KMS-11 (cell line): ENCODE measurements at regions not wholly inside any gene's neighbourhood (a gene's known extent, or its start where the extent isn't known, plus 50 kb on each side); places are given as distances from the start of the nearest gene placed in this dataset.

ENCODE experiments used
- H2AFZ ChIP-seq: fragments of 200-600 bp; sonication (generic); 2 replicates; pipeline ENCODE4 v1.6.1; 2016; ENCODE audit warnings: antibody characterized with exemption, mixed run types, low read depth
- H3K27ac ChIP-seq: fragments of 200-600 bp; sonication (generic); 2 replicates; pipeline ENCODE4 v1.6.1; 2016; ENCODE audit warnings: mild to moderate bottlenecking, mixed run types
- H3K27me3 ChIP-seq: fragments of 200-600 bp; sonication (generic); 2 replicates; pipeline ENCODE4 v1.6.1; 2017; ENCODE audit warnings: mild to moderate bottlenecking, low read depth, mixed run types, moderate library complexity; ENCODE audit not compliant: insufficient read depth
- H3K36me3 ChIP-seq: fragments of 200-600 bp; sonication (generic); 2 replicates; pipeline ENCODE4 v1.6.1; 2017; ENCODE audit warnings: mild to moderate bottlenecking, mixed run types; ENCODE audit not compliant: insufficient read depth
- H3K4me1 ChIP-seq: fragments of 200-600 bp; sonication (generic); 2 replicates; pipeline ENCODE4 v1.6.1; 2016; ENCODE audit warnings: mild to moderate bottlenecking, low read depth, mixed run types; ENCODE audit not compliant: poor library complexity, severe bottlenecking
- H3K4me2 ChIP-seq: fragments of 200-600 bp; sonication (generic); 2 replicates; pipeline ENCODE4 v1.7.0; 2016; ENCODE audit warnings: mild to moderate bottlenecking, mixed run types
- H3K4me3 ChIP-seq: fragments of 200-600 bp; sonication (generic); IDR thresholded peaks from 2 replicates; pipeline ENCODE4 v1.6.1; 2017; ENCODE audit warnings: low read depth, low read length, mixed read lengths; ENCODE audit not compliant: insufficient read depth
- H3K79me2 ChIP-seq: fragments of 200-600 bp; sonication (generic); 2 replicates; pipeline ENCODE4 v1.6.1; 2016; ENCODE audit warnings: low read depth, mixed run types; ENCODE audit not compliant: insufficient read depth
- H3K9ac ChIP-seq: fragments of 200-600 bp; sonication (generic); 2 replicates; pipeline ENCODE4 v1.6.1; 2016; ENCODE audit warnings: mild to moderate bottlenecking, mixed run types
- H4K20me1 ChIP-seq: fragments of 200-600 bp; sonication (generic); 2 replicates; pipeline ENCODE4 v1.6.1; 2016; ENCODE audit warnings: mild to moderate bottlenecking, mixed run types; ENCODE audit not compliant: insufficient read depth
- CTCF ChIP-seq: fragments of 200-600 bp; sonication (generic); conservative IDR thresholded peaks from 2 replicates; pipeline ENCODE4 v1.6.1; 2017; ENCODE audit warnings: low read depth, mild to moderate bottlenecking, antibody characterized with exemption, low read length, moderate library complexity, mixed read lengths

DNA sequence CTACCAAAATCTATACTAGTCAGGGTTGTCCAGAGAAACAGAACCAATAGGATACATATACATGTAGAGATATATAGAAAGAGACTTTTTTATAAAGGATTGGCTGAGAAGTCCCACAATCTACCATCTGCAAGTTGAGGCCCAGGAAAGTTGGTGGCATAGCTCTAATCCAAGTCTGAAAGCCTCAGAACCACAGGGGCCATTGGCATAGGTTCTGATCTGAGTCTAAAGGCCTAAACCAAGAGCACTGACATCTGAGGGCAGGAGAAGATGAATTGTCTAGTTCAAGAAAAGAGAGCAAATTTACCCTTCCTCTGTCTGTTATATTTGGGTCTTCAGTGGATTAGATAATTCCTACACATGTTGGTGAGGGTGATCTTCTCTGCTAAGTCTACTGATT lies 433.1 kb downstream of the ADAMTS20 start:
- Histone ChIP-seq H3K36me3 (no peaks in the 10 kb centered on the region), H3K27me3 (no peaks in the 10 kb centered on the region), H4K20me1 (no peaks in the 10 kb centered on the region), H2AFZ (no peak overlapping the region), H3K9ac (no peak overlapping the region), H3K4me1 (no peaks in the 10 kb centered on the region), H3K4me2 (no peak overlapping the region), H3K4me3 (no peak overlapping the region), H3K27ac (no peak overlapping the region), H3K79me2 (no peaks in the 10 kb centered on the region)
- TF ChIP-seq CTCF, result no peak

DNA sequence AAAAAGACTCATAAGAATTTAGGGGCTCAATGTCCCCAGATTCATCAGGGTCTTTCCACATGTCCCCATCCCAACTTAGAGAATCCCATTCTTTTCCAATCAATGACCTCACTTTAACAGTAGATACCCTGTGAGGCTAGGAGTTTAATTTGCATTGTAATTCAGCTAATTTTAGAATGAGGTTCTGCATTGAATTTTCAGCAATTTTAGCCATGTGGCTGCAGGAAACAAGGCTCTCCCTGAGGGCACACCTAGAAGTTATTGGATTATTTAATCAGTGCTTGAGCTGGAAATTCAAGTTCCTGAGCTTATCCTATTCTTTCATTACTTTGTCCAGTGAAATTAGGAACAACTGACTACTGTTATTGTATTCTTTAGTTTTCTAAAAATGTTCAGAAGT lies 433.8 kb downstream of the ADAMTS20 start:
- H3K4me2 ChIP-seq, result no peak overlapping the region
- no peak overlapping the region for H3K4me3 ChIP-seq
- TF ChIP-seq CTCF, result no peak
- H3K79me2 ChIP-seq, result no peaks in the 10 kb centered on the region
- H2AFZ ChIP-seq, result no peak overlapping the region
- no peaks in the 10 kb centered on the region for H3K27me3 ChIP-seq
- H3K36me3 ChIP-seq, result no peaks in the 10 kb centered on the region
- H4K20me1 ChIP-seq, result no peaks in the 10 kb centered on the region
- no peaks in the 10 kb centered on the region for H3K4me1 ChIP-seq
- no peak overlapping the region for H3K27ac ChIP-seq
- no peak overlapping the region for H3K9ac ChIP-seq

DNA sequence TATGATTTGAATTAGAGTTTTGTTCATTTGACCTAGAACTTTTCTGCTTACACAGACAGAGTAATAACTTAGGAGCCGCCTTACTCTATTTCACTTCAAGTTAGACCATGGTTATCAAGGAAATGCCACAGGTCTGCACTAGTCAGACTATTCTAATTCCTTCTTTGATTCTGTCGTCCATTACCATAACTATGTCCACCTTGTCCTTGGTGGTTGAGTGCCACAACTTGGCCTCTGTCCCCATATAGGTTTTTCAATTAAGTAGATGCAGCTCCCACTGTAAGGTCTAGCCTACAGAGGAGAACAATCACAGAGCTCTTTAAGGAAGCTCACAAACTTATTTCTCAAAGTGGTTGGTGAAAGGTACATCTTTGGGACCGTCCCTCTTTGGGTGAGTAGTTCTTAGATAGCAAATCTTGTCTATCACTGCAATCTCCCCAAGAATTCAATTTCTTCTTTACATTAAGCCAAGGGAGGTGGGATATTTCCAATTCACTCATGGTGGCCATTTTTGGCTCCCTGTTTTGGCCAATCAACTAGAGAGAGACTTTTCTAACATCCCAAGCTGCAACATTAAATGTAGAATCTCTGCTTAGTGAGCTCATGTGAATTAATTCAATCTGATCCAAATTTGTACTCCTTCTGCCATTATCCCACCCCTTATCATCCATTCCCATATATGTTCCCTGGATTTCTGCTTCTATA lies 434.6 kb downstream of the ADAMTS20 start:
- Histone ChIP-seq H2AFZ (no peak overlapping the region), H4K20me1 (no peaks in the 10 kb centered on the region), H3K4me3 (no peak overlapping the region), H3K27me3 (no peaks in the 10 kb centered on the region), H3K79me2 (no peaks in the 10 kb centered on the region), H3K4me1 (no peaks in the 10 kb centered on the region), H3K9ac (no peak overlapping the region), H3K4me2 (no peak overlapping the region), H3K27ac (no peak overlapping the region), H3K36me3 (no peaks in the 10 kb centered on the region)
- no peak for TF ChIP-seq CTCF

GRCh38 chr12:43115441-43116160 lies 436.4 kb downstream of the ADAMTS20 start:
- Histone ChIP-seq H3K4me1 (no peaks in the 10 kb centered on the region), H3K79me2 (no peaks in the 10 kb centered on the region), H3K27me3 (no peaks in the 10 kb centered on the region), H2AFZ (no peak overlapping the region), H3K27ac (no peak overlapping the region), H3K4me2 (no peak overlapping the region), H3K4me3 (no peak overlapping the region), H3K36me3 (no peaks in the 10 kb centered on the region), H3K9ac (no peak overlapping the region), H4K20me1 (no peaks in the 10 kb centered on the region)
- TF ChIP-seq CTCF, result no peak
